Muscle layer of colon (tissue), 2 donors: ENCODE measurements at regions not wholly inside any gene's neighbourhood (a gene's known extent, or its start where the extent isn't known, plus 50 kb on each side); places are given as distances from the start of the nearest gene placed in this dataset.
"Not testable (repeated sequence)": the region's sequence is repeated elsewhere in the genome, so short reads cannot be mapped to it uniquely, and the experiment has no call there.

Experiments
- H3K27ac ChIP-seq: one replicate; pipeline ENCODE4 v1.7.0; 2013; ENCODE audit warnings: low read depth, mild to moderate bottlenecking, low read length, moderate library complexity
- H3K27me3 ChIP-seq, 2 donors: one replicate each; pipeline ENCODE4 v1.7.0; 2013; ENCODE audit warnings: low read length in 2 of 2, mild to moderate bottlenecking in 2 of 2; ENCODE audit not compliant: insufficient read depth in 2 of 2, control insufficient read depth in 1 of 2
- H3K36me3 ChIP-seq: one replicate; pipeline ENCODE4 v1.7.0; 2013; ENCODE audit warnings: mild to moderate bottlenecking, low read length; ENCODE audit not compliant: insufficient read depth
- H3K4me1 ChIP-seq: one replicate; pipeline ENCODE4 v1.7.0; 2013; ENCODE audit warnings: mild to moderate bottlenecking, low read length; ENCODE audit not compliant: insufficient read depth
- H3K4me3 ChIP-seq, 2 donors: one replicate each; pipeline ENCODE4 v1.7.0; 2013; ENCODE audit warnings: low read length in 2 of 2, low read depth in 1 of 2, mild to moderate bottlenecking in 1 of 2, moderate library complexity in 1 of 2
- H3K9ac ChIP-seq: one replicate; pipeline ENCODE4 v1.7.0; 2013; ENCODE audit warnings: low read length
- H3K9me3 ChIP-seq: one replicate; pipeline ENCODE4 v1.7.0; 2013; ENCODE audit warnings: mild to moderate bottlenecking, low read length
- donor health status: abdominal sarcoma.
- donor health status: Adenocarcinoma of cecum.

- H3K4me3 ChIP-seq: no peak overlapping the region
- no peaks in the 10 kb centered on the region for H3K9me3 ChIP-seq
- H3K4me1 ChIP-seq: no peaks in the 10 kb centered on the region
- H3K36me3 ChIP-seq: no peaks in the 10 kb centered on the region
- no peak overlapping the region for H3K27ac ChIP-seq
- no peaks in the 10 kb centered on the region for H3K27me3 ChIP-seq
- no peak overlapping the region for H3K9ac ChIP-seq
These were observed 64.2 kb upstream of the ADPGK start for GRCh38 chr15:72847806-72848205.

GRCh38 chr15:72847033-72847432, 63.5 kb upstream of the ADPGK start:
- no peak overlapping the region for H3K9ac ChIP-seq
- no peaks in the 10 kb centered on the region for H3K4me1 ChIP-seq
- H3K27me3 ChIP-seq: no peaks in the 10 kb centered on the region
- H3K4me3 ChIP-seq: no peak overlapping the region
- H3K27ac ChIP-seq: no peak overlapping the region
- no peaks in the 10 kb centered on the region for H3K36me3 ChIP-seq
- no peaks in the 10 kb centered on the region for H3K9me3 ChIP-seq

DNA sequence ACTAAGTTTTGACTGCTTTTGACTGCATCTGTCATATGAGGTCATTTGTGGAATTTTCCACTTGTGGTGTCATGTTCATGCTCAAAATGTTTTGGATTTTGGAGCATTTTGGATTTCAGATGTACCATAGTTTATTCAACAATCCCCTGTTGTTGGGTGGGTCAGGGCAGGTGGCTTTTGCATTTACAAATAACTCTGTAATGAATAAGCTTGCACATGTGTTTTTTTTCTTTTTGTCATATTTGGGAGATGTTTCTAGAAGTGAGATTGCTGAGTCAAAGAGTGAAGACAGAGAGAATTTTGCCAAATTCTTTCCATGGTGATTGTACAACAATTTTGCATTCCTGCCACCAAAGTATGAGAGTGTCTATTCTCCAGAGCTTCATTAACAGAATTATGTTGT, 62.4 kb upstream of the ADPGK start:
- H3K36me3 ChIP-seq: no peaks in the 10 kb centered on the region
- no peaks in the 10 kb centered on the region for H3K9me3 ChIP-seq
- no peaks in the 10 kb centered on the region for H3K4me1 ChIP-seq
- no peaks in the 10 kb centered on the region for H3K27me3 ChIP-seq
- H3K4me3 ChIP-seq: no peak overlapping the region
- no peak overlapping the region for H3K9ac ChIP-seq
- H3K27ac ChIP-seq: no peak overlapping the region

DNA sequence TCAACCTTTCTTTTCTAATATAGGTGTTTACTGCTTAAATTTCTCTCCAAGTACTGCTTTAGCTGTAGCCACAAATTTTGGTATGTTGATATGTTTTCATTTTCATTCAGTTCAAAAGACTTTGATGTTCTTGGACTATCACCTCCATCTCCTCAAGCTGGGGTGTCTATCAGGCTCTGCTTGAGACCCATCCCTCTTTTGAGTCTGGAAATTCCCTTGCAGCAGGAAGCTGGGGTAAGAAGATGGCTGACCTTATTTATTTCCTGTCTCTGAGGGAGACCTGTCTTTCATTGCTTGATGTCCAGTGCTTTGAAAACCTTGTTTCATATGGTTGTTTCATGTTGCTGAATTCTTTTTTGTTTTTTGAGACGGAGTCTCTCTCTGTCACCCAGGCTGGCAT, 60.5 kb upstream of the ADPGK start:
- Histone ChIP-seq H3K27ac (no peak overlapping the region), H3K9me3 (no peaks in the 10 kb centered on the region), H3K9ac (no peak overlapping the region), H3K27me3 (no peaks in the 10 kb centered on the region), H3K4me1 (no peaks in the 10 kb centered on the region), H3K4me3 (no peak overlapping the region), H3K36me3 (no peaks in the 10 kb centered on the region)

GRCh38 chr15:72843340-72843739, 59.8 kb upstream of the ADPGK start:
- H3K9ac ChIP-seq, H3K27ac ChIP-seq, H3K27me3 ChIP-seq, H3K9me3 ChIP-seq, H3K36me3 ChIP-seq, H3K4me3 ChIP-seq, H3K4me1 ChIP-seq: not testable (repeated sequence)

GRCh38 chr15:72840114-72840513, 56.6 kb upstream of the ADPGK start:
- no peaks in the 10 kb centered on the region for H3K27me3 ChIP-seq
- H3K27ac ChIP-seq: no peak overlapping the region

DNA sequence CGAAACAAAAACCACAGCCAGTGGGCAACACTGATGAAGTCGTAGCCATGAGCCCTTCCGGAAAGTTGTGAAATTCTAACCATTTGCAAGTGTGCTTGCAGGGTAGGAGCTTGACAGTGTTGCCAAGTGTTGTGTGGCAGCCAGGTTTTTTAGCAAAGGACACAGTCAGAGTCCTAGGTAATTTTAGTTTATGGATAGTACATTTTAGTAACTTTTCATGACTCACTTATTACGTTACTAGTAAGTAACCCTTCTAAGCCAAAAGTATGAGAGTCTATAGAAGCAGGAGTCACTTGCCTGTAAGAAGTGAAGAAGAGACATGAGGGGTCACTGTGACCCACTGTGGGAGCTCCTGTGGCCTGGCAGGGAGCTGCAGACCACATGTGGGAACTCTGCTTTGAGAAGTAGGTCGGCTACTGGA, 54.8 kb upstream of the ADPGK start:
- Histone ChIP-seq H3K9ac (no peak overlapping the region), H3K9me3 (no peaks in the 10 kb centered on the region), H3K4me1 (no peaks in the 10 kb centered on the region), H3K36me3 (no peaks in the 10 kb centered on the region), H3K4me3 (no peak overlapping the region), H3K27ac (no peak overlapping the region), H3K27me3 (no peaks in the 10 kb centered on the region)

More at GRCh38 chr15:72840114-72840513, 56.6 kb upstream of the ADPGK start:
- no peaks in the 10 kb centered on the region for H3K9me3 ChIP-seq
- no peak overlapping the region for H3K4me3 ChIP-seq
- H3K36me3 ChIP-seq: no peaks in the 10 kb centered on the region
- H3K4me1 ChIP-seq: no peaks in the 10 kb centered on the region
- H3K9ac ChIP-seq: no peak overlapping the region

DNA sequence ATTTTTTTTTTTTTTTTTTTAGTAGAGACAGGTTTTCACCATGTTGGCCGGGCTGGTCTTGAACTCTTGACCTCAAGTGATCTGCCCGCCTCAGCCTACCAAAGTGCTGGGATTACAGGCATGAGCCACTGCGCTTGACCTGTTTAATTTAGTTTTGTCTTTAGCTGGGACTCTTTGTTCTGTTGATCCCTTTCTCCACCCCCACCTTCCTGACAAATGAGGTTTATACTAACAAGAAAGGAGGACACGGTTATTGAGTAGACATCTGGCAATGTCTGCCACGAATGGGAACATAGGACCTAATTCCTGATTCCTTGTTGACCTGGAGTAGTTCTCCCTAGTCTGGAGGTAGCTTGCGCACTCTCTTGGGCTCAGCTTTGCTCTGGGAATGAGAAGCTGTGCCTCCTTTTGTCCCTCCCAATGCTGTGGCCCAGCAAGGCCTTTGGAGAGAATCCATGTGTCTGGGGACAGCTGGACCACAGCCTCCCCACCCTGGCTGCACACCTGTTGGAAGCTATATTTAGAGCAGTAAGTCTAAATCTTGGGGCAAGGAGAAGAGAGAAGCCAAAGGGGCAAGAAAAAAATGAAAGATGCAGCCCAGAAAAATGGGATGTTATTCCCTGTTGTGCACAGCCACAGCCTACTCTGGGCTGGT, 53.2 kb upstream of the ADPGK start:
- Histone ChIP-seq H3K4me3 (no peak overlapping the region), H3K4me1 (no peaks in the 10 kb centered on the region), H3K27me3 (no peaks in the 10 kb centered on the region), H3K9ac (no peak overlapping the region), H3K36me3 (no peaks in the 10 kb centered on the region), H3K9me3 (no peaks in the 10 kb centered on the region), H3K27ac (no peak overlapping the region)

- no peaks in the 10 kb centered on the region for H3K27me3 ChIP-seq
- H3K9ac ChIP-seq: no peak overlapping the region
- no peaks in the 10 kb centered on the region for H3K4me1 ChIP-seq
- no peaks in the 10 kb centered on the region for H3K36me3 ChIP-seq
- H3K27ac ChIP-seq: no peak overlapping the region
- no peaks in the 10 kb centered on the region for H3K9me3 ChIP-seq
- no peak overlapping the region for H3K4me3 ChIP-seq
These were observed 51.8 kb upstream of the ADPGK start for GRCh38 chr15:72835294-72835890.

- H3K4me1 ChIP-seq: no peaks in the 10 kb centered on the region
- no peaks in the 10 kb centered on the region for H3K27me3 ChIP-seq
- no peak overlapping the region for H3K4me3 ChIP-seq
- H3K9ac ChIP-seq: no peak overlapping the region
- no peaks in the 10 kb centered on the region for H3K36me3 ChIP-seq
- no peaks in the 10 kb centered on the region for H3K9me3 ChIP-seq
- H3K27ac ChIP-seq: no peak overlapping the region
These were observed 50.0 kb upstream of the ADPGK start for GRCh38 chr15:72833561-72833960.
